Upper lobe of right lung (tissue), 1 donor: ENCODE measurements at regions not wholly inside any gene's neighbourhood (a gene's known extent, or its start where the extent isn't known, plus 50 kb on each side); places are given as distances from the start of the nearest gene placed in this dataset.

Experiments
- ATAC-seq: fragments of 200-7000 bp; cut with Tn5 transposase; one replicate; pipeline ENCODE4 v1.9.1; 2020; ENCODE audit warnings: mild to moderate bottlenecking, moderate library complexity
- DNase-seq: peaks from one replicate; pipeline ENCODE4 v3.0.0-alpha.2; 2020
- H3K27ac ChIP-seq: fragments of 200-600 bp; one replicate; pipeline ENCODE4 v1.8.0; 2022
- H3K27me3 ChIP-seq: fragments of 200-600 bp; one replicate; pipeline ENCODE4 v1.8.0; 2022; ENCODE audit warnings: mild to moderate bottlenecking
- H3K36me3 ChIP-seq: fragments of 200-600 bp; one replicate; pipeline ENCODE4 v1.8.0; 2022
- H3K4me1 ChIP-seq: fragments of 200-600 bp; one replicate; pipeline ENCODE4 v1.8.0; 2022
- H3K4me3 ChIP-seq: fragments of 200-600 bp; one replicate; pipeline ENCODE4 v1.8.0; 2022; ENCODE audit warnings: mild to moderate bottlenecking
- H3K9me3 ChIP-seq: fragments of 200-600 bp; one replicate; pipeline ENCODE4 v1.8.0; 2022
- intact Hi-C: fragments of 100-400 bp; cut with DNase I; formaldehyde crosslinking; loops from one replicate; pipeline ENCODE4 v1.11.0; 2022
- TF ChIP-seq, protein P1 (sequence below): fragments of 200-600 bp; IDR thresholded peaks from one replicate; pipeline ENCODE4 v1.8.0; 2022; ENCODE audit warnings: antibody characterized with exemption
- donor health status: DM: no; HTN: yes; CAD: no; lungs with severe emphysema.

DNA sequence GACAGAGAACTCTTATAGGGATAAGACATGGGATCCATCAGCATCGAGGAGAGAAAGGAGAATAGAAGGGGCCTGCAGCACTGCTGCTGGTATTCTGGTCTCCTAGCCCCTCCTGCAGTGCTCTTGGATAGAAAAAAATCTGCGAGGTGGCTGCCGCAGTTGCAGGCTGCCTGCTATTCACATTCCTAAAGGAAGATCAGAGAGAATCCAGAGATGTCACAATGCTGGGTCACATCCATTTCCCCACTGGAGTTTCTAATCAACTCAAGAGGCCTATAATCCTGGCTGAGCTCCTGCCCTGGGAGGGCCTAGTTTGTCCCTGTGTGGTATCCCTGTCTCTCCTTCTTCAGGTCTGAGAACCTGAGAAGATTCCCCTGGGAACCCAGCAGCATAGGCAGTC, 357.8 kb downstream of the MAFB start:
- Histone ChIP-seq H3K4me1 (no peaks in the 10 kb centered on the region), H3K9me3 (no peaks in the 10 kb centered on the region), H3K27ac (no peak overlapping the region), H3K36me3 (no peaks in the 10 kb centered on the region), H3K27me3 (no peaks in the 10 kb centered on the region), H3K4me3 (no peak overlapping the region)
- intact Hi-C loops = no loop called here
- no peak for DNase-seq
- TF ChIP-seq, protein P1, sequence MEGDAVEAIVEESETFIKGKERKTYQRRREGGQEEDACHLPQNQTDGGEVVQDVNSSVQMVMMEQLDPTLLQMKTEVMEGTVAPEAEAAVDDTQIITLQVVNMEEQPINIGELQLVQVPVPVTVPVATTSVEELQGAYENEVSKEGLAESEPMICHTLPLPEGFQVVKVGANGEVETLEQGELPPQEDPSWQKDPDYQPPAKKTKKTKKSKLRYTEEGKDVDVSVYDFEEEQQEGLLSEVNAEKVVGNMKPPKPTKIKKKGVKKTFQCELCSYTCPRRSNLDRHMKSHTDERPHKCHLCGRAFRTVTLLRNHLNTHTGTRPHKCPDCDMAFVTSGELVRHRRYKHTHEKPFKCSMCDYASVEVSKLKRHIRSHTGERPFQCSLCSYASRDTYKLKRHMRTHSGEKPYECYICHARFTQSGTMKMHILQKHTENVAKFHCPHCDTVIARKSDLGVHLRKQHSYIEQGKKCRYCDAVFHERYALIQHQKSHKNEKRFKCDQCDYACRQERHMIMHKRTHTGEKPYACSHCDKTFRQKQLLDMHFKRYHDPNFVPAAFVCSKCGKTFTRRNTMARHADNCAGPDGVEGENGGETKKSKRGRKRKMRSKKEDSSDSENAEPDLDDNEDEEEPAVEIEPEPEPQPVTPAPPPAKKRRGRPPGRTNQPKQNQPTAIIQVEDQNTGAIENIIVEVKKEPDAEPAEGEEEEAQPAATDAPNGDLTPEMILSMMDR = no peak
- no peak for ATAC-seq

DNA sequence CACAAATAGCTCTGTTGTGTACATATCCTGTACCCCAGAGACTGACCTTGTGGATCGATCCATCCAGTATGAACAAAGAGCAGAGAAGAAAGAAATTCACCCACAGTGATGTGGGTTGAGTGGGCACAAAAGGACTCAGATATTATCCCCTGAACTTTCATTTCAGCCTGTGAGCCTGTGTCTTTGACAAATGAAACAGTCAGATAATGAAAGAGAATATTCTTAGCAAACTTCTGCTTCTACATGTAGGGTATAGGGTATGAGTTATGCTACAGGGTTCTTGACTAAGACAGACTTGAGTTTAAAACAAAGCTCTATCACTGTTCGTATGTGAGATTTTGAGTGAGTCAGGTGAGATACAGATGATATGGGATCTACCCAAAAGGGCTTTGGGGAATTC, 359.7 kb downstream of the MAFB start:
- Histone ChIP-seq H3K4me3 (no peak overlapping the region), H3K4me1 (no peaks in the 10 kb centered on the region), H3K9me3 (no peaks in the 10 kb centered on the region), H3K27ac (no peak overlapping the region), H3K36me3 (no peaks in the 10 kb centered on the region), H3K27me3 (no peaks in the 10 kb centered on the region)
- no peak for DNase-seq
- ATAC-seq = peak; percentile 35
- TF ChIP-seq, protein P1 = no peak
- intact Hi-C loops = no loop called here

DNA sequence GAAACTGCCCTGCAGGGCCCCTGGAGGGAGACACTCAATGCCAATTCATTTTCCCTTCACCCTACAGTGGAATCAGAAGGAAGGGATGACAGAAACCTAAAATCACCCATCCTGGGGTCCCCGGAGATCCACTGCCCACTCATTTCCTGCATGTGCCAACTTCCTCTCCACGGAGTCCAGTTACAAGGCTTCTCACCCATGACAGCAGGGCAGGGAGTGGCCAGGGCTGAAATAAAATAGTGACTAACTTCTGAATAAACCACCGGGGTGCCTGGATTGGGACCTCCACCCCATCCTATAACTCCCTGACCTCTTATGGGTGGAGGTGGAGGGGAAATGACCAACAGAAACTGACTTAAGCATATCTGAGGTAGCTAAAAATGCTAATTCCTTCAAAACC, 362.3 kb downstream of the MAFB start:
- no peak overlapping the region for H3K27ac ChIP-seq
- H3K9me3 ChIP-seq = no peaks in the 10 kb centered on the region
- no peaks in the 10 kb centered on the region for H3K4me1 ChIP-seq
- TF ChIP-seq, protein P1 = no peak
- ATAC-seq (peak; percentile 73), DNase-seq (no peak)
- H3K27me3 ChIP-seq = no peaks in the 10 kb centered on the region
- intact Hi-C loops = no loop called here
- H3K36me3 ChIP-seq = no peaks in the 10 kb centered on the region
- no peak overlapping the region for H3K4me3 ChIP-seq

DNA sequence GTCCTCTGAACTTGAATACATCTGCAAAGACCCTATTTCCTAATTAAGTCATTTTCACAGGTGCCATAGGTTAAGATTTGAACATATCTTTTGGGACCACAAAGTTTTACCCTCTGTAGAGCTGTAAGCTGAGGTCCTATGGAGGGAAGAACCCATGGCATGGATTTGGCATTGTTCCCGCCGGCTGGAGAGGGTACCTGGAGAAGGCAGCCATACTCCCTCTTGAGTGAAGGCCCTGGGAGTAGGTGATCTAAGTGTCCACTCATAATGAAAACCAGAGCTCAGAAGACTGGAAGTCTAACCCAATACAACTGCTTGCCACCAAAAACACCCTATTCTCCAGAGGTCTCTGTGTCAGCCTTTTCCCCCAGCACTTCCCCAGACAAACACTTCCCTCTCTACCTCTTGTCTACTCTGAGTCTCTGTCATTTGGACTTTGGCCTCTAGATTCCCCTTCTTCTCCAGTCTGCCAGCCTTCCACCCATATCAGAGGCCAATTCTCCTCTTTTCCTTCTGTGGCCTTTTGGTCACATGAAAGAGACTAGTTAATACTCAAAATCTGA, 363.9 kb downstream of the MAFB start:
- intact Hi-C loops = no loop called here
- no peaks in the 10 kb centered on the region for H3K27me3 ChIP-seq
- no peaks in the 10 kb centered on the region for H3K4me1 ChIP-seq
- no peaks in the 10 kb centered on the region for H3K9me3 ChIP-seq
- ATAC-seq = no peak
- H3K27ac ChIP-seq = no peak overlapping the region
- H3K4me3 ChIP-seq = no peak overlapping the region
- TF ChIP-seq, protein P1 = no peak
- no peaks in the 10 kb centered on the region for H3K36me3 ChIP-seq
- DNase-seq = no peak

DNA sequence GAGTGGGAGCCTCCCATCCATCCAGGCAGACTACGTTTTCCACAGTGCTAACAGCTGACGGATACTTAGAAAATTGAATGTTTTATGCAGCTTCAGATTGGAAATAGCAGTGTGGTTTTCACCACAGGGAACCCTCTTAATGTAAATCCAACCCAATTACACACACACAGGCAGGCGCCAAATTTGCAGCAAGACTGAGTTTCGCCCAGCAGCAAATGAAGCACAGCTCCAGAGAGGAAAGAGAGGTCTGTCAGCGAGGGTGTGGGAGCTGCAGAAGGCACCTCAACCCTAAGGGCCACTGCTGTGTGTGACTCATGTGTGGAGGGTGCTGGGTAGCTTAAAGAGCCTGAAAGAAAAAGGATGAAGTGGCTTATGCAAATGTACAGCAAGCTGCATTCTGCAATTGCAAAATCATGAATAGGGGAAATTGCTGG, 365.7 kb downstream of the MAFB start:
- TF ChIP-seq, protein P1 = no peak
- no peaks in the 10 kb centered on the region for H3K36me3 ChIP-seq
- H3K27ac ChIP-seq = no peak overlapping the region
- intact Hi-C loops = no loop called here
- H3K4me1 ChIP-seq = no peaks in the 10 kb centered on the region
- no peak overlapping the region for H3K4me3 ChIP-seq
- ATAC-seq (peak; percentile 84), DNase-seq (no peak)
- H3K27me3 ChIP-seq = no peaks in the 10 kb centered on the region
- H3K9me3 ChIP-seq = no peaks in the 10 kb centered on the region

DNA sequence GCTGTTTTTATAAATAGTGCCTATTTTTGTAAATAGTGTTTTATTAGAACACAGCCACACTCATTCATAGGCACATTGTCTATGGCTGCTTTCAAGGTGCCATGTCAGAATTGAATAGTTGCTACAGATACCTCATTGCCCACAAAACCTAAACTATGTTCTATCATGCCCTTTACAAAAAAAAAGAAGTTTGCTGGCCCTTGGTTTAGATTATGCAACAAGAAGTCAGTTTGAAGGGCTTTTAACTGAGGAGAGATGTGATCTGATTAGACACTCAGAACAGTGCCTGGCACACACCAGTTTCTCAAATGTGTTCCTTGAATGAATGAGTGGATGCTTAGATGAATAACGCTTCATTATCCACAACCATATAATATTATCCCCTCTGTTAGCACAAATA, 366.1 kb downstream of the MAFB start:
- intact Hi-C loops = no loop called here
- no peak for ATAC-seq
- TF ChIP-seq, protein P1 = no peak

More for the DNA sequence above, 366.1 kb downstream of the MAFB start:
- Histone ChIP-seq H3K4me3 (no peak overlapping the region), H3K9me3 (no peaks in the 10 kb centered on the region), H3K4me1 (no peaks in the 10 kb centered on the region), H3K36me3 (no peaks in the 10 kb centered on the region), H3K27me3 (no peaks in the 10 kb centered on the region), H3K27ac (no peak overlapping the region)
- no peak for DNase-seq
